ENCODE measurements at regions not wholly inside any gene's neighbourhood (a gene's known extent, or its start where the extent isn't known, plus 50 kb on each side); places are given as distances from the start of the nearest gene placed in this dataset.
A peak's percentile ranks its signal among the peaks of the same experiment; 100 is the strongest.

DNA sequence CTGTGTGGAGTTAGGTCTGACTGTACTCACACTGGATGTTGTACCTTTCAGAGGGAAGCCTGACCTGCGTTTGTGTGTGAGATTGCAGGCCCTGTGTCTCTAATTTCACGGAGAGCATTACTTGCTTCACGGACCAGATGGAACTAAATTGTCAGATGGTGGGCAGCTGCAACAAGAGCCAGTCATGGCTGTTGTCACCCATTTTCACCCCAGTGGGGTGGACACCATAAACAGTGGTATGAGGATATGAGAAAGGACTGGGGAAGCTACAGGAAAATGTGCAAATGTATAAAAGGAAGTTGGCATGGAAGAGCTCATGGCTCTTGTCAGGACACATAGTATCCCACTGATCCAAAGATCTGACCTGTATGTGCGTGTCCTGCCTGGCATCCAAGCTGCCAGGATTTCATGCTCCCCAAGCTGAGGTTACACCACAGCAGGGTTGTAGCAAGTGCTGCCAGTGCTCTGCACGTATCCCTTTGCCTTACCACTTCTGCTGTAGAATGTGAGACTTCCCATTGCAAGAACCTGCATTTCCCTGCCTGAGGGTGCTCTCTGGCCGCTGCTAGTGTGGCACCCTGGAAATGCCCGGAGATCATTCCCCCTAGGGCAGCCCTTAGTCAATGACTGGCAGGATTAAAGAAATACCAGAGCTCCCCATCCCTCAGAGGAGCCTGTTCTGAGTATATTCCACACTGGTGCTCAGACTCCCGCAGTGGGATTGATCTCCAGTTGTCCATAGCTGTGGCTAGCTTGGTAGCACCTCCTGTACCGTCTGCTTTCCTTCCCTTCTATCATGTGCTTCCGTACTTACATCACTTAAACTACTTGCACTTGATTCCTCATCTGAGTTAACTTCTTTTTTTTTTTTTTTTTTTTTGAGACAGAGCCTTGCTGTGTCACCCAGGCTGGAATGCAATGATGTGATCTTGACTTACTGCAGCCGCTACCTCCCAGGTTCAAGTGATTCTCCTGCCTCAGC lies 70.4 kb upstream of the TANC2 start:
- DNase-seq (ENCODE audit: low spot score) (no peak), ATAC-seq (no peak)
- peaks cover 0 to 4% of the 10 kb centered on the region in 2 donors for H3K27me3 Mint-ChIP-seq
- H3K4me1 Mint-ChIP-seq (ENCODE audit: low read depth in 2 of 2): peaks cover 8 to 15% of the 10 kb centered on the region in 2 donors
- no peaks in the 10 kb centered on the region for H3K36me3 Mint-ChIP-seq
- no peak overlapping the region for H3K27ac Mint-ChIP-seq
- no peak overlapping the region for H3K4me3 Mint-ChIP-seq
- no peaks in the 10 kb centered on the region for H3K9me3 Mint-ChIP-seq

DNA sequence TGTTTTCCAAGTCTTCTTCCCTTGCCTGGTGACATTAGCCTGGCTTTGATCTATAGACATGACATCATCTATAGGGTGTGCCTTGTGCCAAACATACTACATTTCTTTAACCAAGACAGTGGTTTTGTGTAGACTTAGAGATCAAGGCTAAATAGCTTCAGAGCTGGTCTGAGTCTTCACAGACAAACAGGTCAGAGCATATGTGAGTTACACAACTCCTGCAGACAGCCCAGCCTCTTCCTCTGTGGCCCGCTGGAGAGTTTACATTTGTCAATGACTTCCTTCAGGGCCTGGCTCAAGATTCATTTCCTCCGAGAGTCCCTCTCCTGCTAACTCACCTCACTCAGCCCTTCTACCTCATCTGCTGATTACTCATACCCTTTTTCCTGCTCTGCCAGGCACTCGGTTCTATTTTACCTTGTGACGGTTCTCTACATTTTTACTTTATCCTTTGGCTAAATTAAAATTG lies 73.1 kb upstream of the TANC2 start:
- H3K4me3 Mint-ChIP-seq: no peak overlapping the region
- H3K9me3 Mint-ChIP-seq: no peaks in the 10 kb centered on the region
- peak overlapping the region in 1 of 2 donors; percentile 73 for H3K27ac Mint-ChIP-seq
- ATAC-seq (peak; percentile 91 to 93), DNase-seq (ENCODE audit: low spot score) (peak; percentile 68)
- H3K27me3 Mint-ChIP-seq: peaks cover 0 to 9% of the 10 kb centered on the region in 2 donors
- peaks cover 8 to 15% of the 10 kb centered on the region in 2 donors for H3K4me1 Mint-ChIP-seq (ENCODE audit: low read depth in 2 of 2)
- H3K36me3 Mint-ChIP-seq: no peaks in the 10 kb centered on the region

DNA sequence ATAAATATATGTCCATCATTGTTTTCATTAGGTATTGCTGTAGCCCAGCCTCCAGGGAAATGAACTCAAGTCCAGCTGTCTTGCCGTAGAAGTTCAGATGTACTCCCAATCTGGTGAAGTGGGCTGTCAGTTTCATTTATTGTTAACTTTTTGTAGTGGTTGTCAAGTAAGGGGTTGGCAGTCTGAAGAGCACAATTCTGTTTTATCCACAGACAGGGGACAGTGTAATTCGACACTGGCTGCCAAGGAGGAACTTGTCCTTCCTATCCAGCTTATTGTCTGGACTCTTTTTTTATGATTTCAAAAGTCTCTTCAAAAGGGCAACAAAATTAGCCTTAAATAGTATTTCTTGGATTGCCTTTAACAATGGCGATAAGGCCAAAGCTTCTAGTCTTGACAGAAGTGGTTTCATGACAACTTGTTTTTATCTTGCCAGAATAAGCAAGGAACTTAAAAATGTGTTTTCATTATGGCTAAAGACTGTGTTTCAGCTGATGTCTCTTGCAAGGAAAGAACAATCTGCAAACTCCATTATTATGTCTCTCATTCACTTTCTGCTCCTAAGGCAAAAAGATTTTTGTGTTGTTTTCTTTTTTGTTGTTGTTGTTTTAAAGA lies 73.9 kb upstream of the TANC2 start:
- H3K4me3 Mint-ChIP-seq: no peak overlapping the region
- H3K36me3 Mint-ChIP-seq: no peaks in the 10 kb centered on the region
- no peak for ATAC-seq
- peaks cover 2 to 12% of the 10 kb centered on the region in 2 donors for H3K27me3 Mint-ChIP-seq
- no peak for DNase-seq (ENCODE audit: low spot score)
- H3K9me3 Mint-ChIP-seq: no peaks in the 10 kb centered on the region
- peaks cover 8 to 15% of the 10 kb centered on the region in 2 donors for H3K4me1 Mint-ChIP-seq (ENCODE audit: low read depth in 2 of 2)
- H3K27ac Mint-ChIP-seq: peak overlapping the region in 1 of 2 donors; percentile 73

DNA sequence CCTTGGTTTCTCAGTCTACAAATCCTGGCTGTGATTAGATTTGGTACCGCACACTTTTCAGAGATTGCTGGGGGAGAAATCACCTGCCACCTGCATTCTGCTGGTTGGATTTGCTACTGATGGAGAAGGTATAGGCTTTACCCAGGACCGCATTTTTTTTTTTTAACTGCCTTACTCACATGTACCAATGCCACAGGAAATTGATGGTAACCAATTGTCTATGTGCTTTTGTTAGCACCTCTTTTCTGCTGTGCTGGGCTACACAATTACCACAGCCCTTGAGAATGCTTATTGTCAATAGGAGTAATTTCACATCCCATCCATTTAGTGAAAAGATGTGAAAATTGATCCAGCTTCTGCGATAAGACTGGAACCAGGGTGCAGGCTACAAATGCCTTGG lies 74.4 kb upstream of the TANC2 start:
- DNase-seq (ENCODE audit: low spot score) (no peak), ATAC-seq (peak in 1 of 2 donors; percentile 50)
- Mint-ChIP-seq H3K27me3 (peaks cover 2 to 12% of the 10 kb centered on the region in 2 donors), H3K4me3 (no peak overlapping the region), H3K36me3 (no peaks in the 10 kb centered on the region), H3K27ac (no peak overlapping the region), H3K4me1 (ENCODE audit: low read depth in 2 of 2) (peaks cover 8 to 15% of the 10 kb centered on the region in 2 donors), H3K9me3 (no peaks in the 10 kb centered on the region)

DNA sequence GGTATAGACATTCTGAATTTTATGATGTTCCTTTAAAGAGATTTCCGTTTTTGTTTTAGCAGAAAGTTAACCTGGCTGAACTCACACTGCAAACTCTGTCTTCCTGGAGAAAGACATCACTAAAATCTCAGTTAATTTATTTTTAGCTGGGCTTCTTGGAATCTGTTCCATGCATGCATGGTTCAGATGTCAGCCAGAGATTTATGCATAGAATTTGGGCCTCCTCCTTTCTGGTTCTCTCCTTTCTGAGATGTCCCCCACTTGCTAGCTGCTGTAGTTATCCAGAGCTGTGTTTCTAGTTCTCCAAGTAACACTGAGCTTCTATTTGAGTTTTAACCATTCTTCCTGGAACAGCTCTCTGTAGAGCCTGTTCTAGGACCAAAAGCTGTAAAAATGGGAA lies 77.3 kb upstream of the TANC2 start:
- DNase-seq (ENCODE audit: low spot score) (no peak), ATAC-seq (no peak)
- Mint-ChIP-seq H3K27me3 (peaks cover 5 to 13% of the 10 kb centered on the region in 2 donors), H3K27ac (no peak overlapping the region), H3K36me3 (no peaks in the 10 kb centered on the region), H3K9me3 (no peaks in the 10 kb centered on the region), H3K4me3 (no peak overlapping the region), H3K4me1 (ENCODE audit: low read depth in 2 of 2) (peaks cover 8 to 15% of the 10 kb centered on the region in 2 donors)

DNA sequence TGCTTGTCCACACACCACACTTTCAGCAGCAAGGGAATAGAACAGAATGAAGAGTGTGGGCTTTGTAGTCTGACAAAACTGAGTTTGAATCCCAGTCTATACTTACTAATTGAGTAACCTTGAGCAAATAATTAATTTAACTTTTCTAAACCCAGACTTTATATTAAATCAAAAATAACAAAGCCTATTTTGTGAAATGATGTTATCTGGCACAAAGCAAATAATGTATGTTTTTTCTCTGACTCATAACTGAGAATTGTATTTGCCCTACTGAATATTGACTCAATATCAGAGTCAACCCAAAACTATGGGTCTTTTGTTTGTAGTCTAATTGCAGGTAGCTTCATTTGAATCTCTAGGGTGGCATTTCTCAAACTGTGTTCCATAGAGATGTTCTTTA lies 77.9 kb upstream of the TANC2 start:
- H3K27ac Mint-ChIP-seq: no peak overlapping the region
- H3K4me1 Mint-ChIP-seq (ENCODE audit: low read depth in 2 of 2): peaks cover 7 to 14% of the 10 kb centered on the region in 2 donors
- H3K9me3 Mint-ChIP-seq: no peaks in the 10 kb centered on the region
- no peak overlapping the region for H3K4me3 Mint-ChIP-seq
- H3K36me3 Mint-ChIP-seq: no peaks in the 10 kb centered on the region
- DNase-seq (ENCODE audit: low spot score) (no peak), ATAC-seq (no peak)
- H3K27me3 Mint-ChIP-seq: peaks cover 6 to 19% of the 10 kb centered on the region in 2 donors

DNA sequence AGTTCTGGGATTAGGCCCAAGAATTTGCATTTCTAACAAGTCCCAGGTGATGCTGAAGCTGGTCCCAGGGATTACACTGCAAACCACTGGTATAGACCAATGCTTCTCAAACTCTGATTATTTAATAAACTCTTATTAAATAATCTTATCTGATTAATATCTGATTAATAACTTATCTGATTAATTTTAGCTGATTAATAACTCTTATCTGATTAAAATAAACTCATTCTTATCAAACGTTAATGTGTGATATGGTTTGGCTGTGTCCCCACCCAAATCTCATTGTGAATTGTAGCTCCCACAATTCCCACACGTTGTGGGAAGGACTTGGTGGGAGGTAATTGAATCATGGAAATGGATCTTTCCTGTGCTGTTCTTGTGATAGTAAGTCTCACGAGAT lies 78.6 kb upstream of the TANC2 start:
- Mint-ChIP-seq H3K4me1 (ENCODE audit: low read depth in 2 of 2) (peaks cover 0 to 8% of the 10 kb centered on the region in 2 donors), H3K36me3 (no peaks in the 10 kb centered on the region), H3K27me3 (peaks cover 9 to 25% of the 10 kb centered on the region in 2 donors), H3K9me3 (no peaks in the 10 kb centered on the region), H3K4me3 (no peak overlapping the region), H3K27ac (no peak overlapping the region)
- DNase-seq (ENCODE audit: low spot score) (no peak), ATAC-seq (no peak)

DNA sequence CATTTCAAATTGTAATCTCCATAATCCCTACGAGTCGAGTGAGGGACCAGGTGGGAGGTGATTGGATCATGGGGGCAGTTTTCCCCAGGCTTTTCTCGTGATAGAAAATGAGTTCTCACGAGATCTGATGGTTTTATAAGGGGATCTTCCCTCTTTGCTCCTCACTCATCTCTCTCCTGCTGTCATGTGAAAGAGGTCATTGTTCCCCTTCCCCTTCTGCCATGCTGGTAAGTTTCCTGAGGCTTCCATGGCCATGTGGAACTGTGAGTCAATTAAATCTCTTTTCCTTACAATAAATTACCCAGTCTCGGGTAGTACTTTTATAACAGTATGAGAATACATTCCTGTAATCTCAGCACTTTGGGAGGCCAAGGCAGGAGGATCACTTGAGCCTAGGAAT lies 76.7 kb upstream of the MARCHF10 start:
- H3K9me3 Mint-ChIP-seq: no peaks in the 10 kb centered on the region
- peaks cover 13 to 42% of the 10 kb centered on the region in 2 donors for H3K27me3 Mint-ChIP-seq
- no peaks in the 10 kb centered on the region for H3K36me3 Mint-ChIP-seq
- H3K27ac Mint-ChIP-seq: no peak overlapping the region
- no peak for ATAC-seq
- no peaks in the 10 kb centered on the region for H3K4me1 Mint-ChIP-seq (ENCODE audit: low read depth in 2 of 2)
- no peak for DNase-seq (ENCODE audit: low spot score)
- H3K4me3 Mint-ChIP-seq: no peak overlapping the region

DNA sequence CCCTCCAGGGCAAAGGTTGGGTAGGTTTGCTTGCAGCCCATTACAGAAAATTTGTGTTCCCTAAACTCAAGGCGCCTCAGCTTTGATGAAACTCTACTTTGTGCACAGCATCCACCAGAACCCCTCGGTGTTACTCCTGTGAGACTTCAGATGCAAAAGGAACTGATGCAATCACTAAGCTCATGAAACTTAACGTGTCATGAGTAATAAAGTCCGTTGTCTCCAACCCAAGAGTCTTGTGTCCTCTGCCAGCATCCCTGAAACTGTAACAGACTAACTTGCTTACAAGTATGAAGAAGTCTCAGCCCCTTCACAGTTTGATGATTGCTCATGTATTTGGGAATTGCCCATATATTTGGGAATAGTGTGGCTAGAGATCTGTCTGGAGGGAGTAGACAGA lies 74.8 kb upstream of the MARCHF10 start:
- H3K4me1 Mint-ChIP-seq (ENCODE audit: low read depth in 2 of 2): no peaks in the 10 kb centered on the region
- H3K36me3 Mint-ChIP-seq: no peaks in the 10 kb centered on the region
- no peak for DNase-seq (ENCODE audit: low spot score)
- no peak overlapping the region for H3K27ac Mint-ChIP-seq
- ATAC-seq: no peak
- H3K9me3 Mint-ChIP-seq: no peaks in the 10 kb centered on the region
- H3K27me3 Mint-ChIP-seq: peaks cover 16 to 51% of the 10 kb centered on the region in 2 donors
- no peak overlapping the region for H3K4me3 Mint-ChIP-seq

DNA sequence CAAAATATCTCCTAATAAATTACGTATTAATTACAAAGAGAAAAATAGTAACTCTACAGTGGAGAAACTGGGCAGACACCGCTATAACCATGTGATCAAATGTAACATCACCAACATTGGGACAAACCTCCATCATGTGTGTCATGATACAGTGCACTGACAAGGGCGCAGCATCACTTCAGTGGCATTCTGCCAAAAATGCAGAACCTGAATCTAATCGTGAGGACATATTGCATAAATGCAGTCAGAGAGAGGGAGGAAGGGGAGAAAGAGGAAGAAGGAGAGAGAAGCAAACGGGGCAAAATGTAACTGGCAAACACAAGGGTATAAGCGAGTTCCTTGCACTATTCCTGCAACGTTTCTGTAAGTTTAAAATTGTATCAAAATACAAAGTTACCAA lies 74.2 kb upstream of the MARCHF10 start:
- ATAC-seq (no peak), DNase-seq (ENCODE audit: low spot score) (no peak)
- Mint-ChIP-seq H3K4me1 (ENCODE audit: low read depth in 2 of 2) (no peaks in the 10 kb centered on the region), H3K9me3 (no peaks in the 10 kb centered on the region), H3K4me3 (no peak overlapping the region), H3K36me3 (no peaks in the 10 kb centered on the region), H3K27ac (no peak overlapping the region), H3K27me3 (peaks cover 16 to 48% of the 10 kb centered on the region in 2 donors)

DNA sequence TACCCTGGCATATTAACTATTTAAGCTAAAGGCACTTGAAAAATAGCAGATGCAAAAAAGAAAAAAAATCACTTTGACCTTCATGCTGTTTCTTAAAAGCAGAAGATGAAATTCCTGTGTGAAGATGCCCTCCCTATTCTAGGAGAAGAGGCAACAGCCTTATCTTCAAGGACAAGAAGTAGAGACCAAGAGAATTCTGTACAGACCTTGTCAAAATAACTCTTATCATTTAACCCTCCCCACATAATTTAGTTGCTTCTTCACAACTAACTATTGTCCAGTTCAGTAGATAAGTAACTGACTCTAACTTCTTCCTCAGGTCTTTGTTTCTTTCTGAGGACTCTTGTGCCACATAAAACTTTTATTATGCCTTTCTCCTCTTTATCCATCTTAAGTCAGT lies 72.0 kb upstream of the MARCHF10 start:
- Mint-ChIP-seq H3K27ac (no peak overlapping the region), H3K4me1 (ENCODE audit: low read depth in 2 of 2) (no peaks in the 10 kb centered on the region), H3K4me3 (no peak overlapping the region), H3K36me3 (no peaks in the 10 kb centered on the region), H3K27me3 (peaks cover 23 to 60% of the 10 kb centered on the region in 2 donors), H3K9me3 (no peaks in the 10 kb centered on the region)
- DNase-seq (ENCODE audit: low spot score) (no peak), ATAC-seq (no peak)

DNA sequence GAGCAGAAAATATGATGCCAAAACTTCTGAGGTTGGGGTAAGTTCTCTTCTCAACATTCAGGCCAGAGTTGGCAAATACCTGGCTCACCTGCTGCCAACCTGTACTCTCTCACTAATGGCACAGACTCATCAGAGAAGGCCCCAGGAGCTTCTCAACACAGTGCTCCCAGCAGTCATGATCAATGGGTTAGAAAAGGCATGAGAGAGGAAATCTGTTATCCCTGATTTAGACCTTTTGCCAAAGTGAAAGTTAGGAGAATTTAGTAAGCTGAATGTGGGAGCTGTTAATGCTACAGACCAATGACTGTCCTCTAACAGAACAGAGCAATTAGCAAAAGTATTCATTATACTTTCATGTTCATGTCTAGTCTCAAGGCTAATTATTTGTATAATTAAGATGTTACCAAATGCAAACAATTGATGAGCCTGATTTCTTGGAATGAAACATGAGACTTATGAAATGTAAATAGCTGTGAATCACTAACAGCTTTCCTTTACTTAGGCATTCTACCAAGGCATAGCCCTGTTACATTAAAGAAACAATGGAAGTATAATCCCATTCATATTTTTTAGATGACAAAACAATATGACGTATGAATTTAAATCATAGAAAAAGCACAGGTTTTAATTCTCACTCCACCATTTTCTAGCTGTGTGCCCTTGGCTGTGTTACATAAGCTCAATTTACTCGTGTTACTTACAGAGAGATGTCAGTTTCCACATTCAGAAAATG lies 68.7 kb upstream of the MARCHF10 start:
- H3K36me3 Mint-ChIP-seq: no peaks in the 10 kb centered on the region
- ATAC-seq (no peak), DNase-seq (ENCODE audit: low spot score) (no peak)
- H3K4me1 Mint-ChIP-seq (ENCODE audit: low read depth in 2 of 2): no peaks in the 10 kb centered on the region
- no peaks in the 10 kb centered on the region for H3K9me3 Mint-ChIP-seq
- peaks cover 16 to 56% of the 10 kb centered on the region in 2 donors for H3K27me3 Mint-ChIP-seq
- no peak overlapping the region for H3K4me3 Mint-ChIP-seq
- H3K27ac Mint-ChIP-seq: no peak overlapping the region

DNA sequence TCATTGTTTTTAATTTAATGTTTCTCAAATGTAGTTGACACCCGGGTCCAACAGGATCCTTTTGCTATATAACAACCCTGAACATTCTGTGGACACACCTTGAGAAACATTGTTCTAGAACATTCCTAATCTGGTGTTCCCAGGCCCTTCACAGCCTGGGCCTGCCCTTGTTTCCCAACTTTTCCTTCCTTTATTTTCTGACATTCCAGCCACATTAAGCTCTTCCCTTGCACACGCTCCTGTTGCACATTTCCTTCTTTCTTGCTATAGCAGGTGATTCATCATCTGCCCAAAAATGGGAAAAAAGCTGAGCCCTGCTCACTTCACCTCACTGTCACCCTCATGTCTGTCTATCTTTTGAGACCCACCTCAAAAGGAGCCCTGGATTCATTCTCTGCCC lies 67.9 kb upstream of the MARCHF10 start:
- ATAC-seq: no peak
- no peaks in the 10 kb centered on the region for H3K9me3 Mint-ChIP-seq

More for the DNA sequence above, 67.9 kb upstream of the MARCHF10 start:
- Mint-ChIP-seq H3K4me3 (no peak overlapping the region), H3K27ac (no peak overlapping the region), H3K36me3 (no peaks in the 10 kb centered on the region), H3K27me3 (peaks cover 14 to 48% of the 10 kb centered on the region in 2 donors), H3K4me1 (ENCODE audit: low read depth in 2 of 2) (no peaks in the 10 kb centered on the region)
- DNase-seq (ENCODE audit: low spot score): no peak
